Nephron (organoid): ENCODE measurements at regions not wholly inside any gene's neighbourhood (a gene's known extent, or its start where the extent isn't known, plus 50 kb on each side); places are given as distances from the start of the nearest gene placed in this dataset.

Experiments used
- H3K27ac Mint-ChIP-seq, 3 experiments: 2 replicates each; pipeline ENCODE4 v1.8.0; 2020; ENCODE audit warnings: mixed read lengths in 3 of 3, mild to moderate bottlenecking in 2 of 3, moderate library complexity in 1 of 3
- H3K27me3 Mint-ChIP-seq: 2 replicates; pipeline ENCODE4 v1.8.0; 2021; ENCODE audit warnings: low read depth, mild to moderate bottlenecking, moderate library complexity, mixed read lengths
- H3K36me3 Mint-ChIP-seq: 2 replicates; pipeline ENCODE4 v1.8.0; 2020; ENCODE audit warnings: low read depth, mixed read lengths
- H3K4me1 Mint-ChIP-seq: 2 replicates; pipeline ENCODE4 v1.8.0; 2020; ENCODE audit warnings: mixed read lengths
- H3K4me3 Mint-ChIP-seq, 3 experiments: 2 replicates each; pipeline ENCODE4 v1.8.0; 2020; ENCODE audit warnings: mild to moderate bottlenecking in 3 of 3, mixed read lengths in 3 of 3, moderate library complexity in 2 of 3
- H3K9me3 Mint-ChIP-seq: 2 replicates; pipeline ENCODE4 v1.8.0; 2020; ENCODE audit warnings: mixed read lengths
- CTCF ChIP-seq, 3 experiments: fragments of 200-600 bp; sonication (generic); IDR thresholded peaks; one replicate each; pipeline ENCODE4 v1.5.0; 2021; ENCODE audit warnings: antibody characterized with exemption in 3 of 3; ENCODE audit not compliant: unreplicated experiment in 3 of 3

- no peaks in the 10 kb centered on the region for H3K36me3 Mint-ChIP-seq
- H3K27ac Mint-ChIP-seq, result no peak overlapping the region
- no peak for TF ChIP-seq CTCF (IDR thresholded peaks at IDR 0.05; ENCODE audit: unreplicated experiment in 3 of 3)
- no peaks in the 10 kb centered on the region for H3K4me1 Mint-ChIP-seq
- H3K4me3 Mint-ChIP-seq, result no peak overlapping the region
- H3K9me3 Mint-ChIP-seq, result no peaks in the 10 kb centered on the region
- peaks cover 13% of the 10 kb centered on the region for H3K27me3 Mint-ChIP-seq
Measured at GRCh38 chr5:2906302-2907090, 155.0 kb upstream of the IRX2 start.

- Mint-ChIP-seq H3K4me1 (no peaks in the 10 kb centered on the region), H3K27me3 (peaks cover 14% of the 10 kb centered on the region), H3K4me3 (no peak overlapping the region), H3K36me3 (no peaks in the 10 kb centered on the region), H3K27ac (no peak overlapping the region), H3K9me3 (no peaks in the 10 kb centered on the region)
- no peak for TF ChIP-seq CTCF (IDR thresholded peaks at IDR 0.05; ENCODE audit: unreplicated experiment in 3 of 3)
Measured at GRCh38 chr5:2905741-2906140, 154.3 kb upstream of the IRX2 start.

DNA sequence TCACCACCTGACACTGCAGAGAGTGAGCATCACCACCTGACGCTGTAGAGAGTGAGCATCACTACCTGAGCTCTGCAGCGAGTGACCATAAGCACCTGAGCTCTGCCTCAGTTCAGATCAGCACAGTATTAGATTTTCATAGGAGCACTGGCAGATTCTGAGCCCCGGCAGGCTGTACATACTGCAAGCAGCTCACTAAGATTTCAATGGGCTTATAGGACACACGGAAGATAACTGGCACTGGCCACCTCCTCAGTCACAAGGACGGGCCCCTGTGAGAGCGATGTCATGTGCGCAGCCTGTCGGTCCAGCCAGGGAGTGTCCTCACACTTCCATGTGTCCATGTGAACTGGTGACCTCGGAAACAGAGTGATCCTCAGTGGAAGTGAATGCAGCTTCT, 153.5 kb upstream of the IRX2 start:
- no peaks in the 10 kb centered on the region for H3K9me3 Mint-ChIP-seq
- H3K4me3 Mint-ChIP-seq, result no peak overlapping the region
- H3K27ac Mint-ChIP-seq, result no peak overlapping the region
- peaks cover 14% of the 10 kb centered on the region for H3K27me3 Mint-ChIP-seq
- H3K36me3 Mint-ChIP-seq, result no peaks in the 10 kb centered on the region
- no peaks in the 10 kb centered on the region for H3K4me1 Mint-ChIP-seq
- TF ChIP-seq CTCF (IDR thresholded peaks at IDR 0.05; ENCODE audit: unreplicated experiment in 3 of 3), result no peak

DNA sequence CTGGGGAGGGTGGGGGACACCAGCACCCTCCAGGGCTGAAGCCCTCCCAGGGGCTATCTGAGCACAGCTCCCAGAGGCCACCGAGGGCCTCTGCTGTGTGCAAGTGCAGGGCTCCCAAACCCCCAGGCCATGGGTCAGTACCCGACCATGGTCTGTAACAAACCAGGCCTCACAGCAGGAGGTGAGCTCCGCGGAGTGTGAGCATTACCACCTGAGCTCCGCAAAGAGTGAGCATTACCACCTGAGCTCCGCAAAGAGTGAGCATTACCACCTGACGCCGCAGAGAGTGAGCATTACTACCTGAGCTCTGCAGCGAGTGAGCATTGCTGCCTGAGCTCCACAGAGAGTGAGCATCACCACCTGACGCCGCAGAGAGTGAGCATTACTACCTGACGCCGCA, 152.9 kb upstream of the IRX2 start:
- TF ChIP-seq CTCF (IDR thresholded peaks at IDR 0.05; ENCODE audit: unreplicated experiment in 3 of 3), result no peak
- H3K4me3 Mint-ChIP-seq, result no peak overlapping the region
- peaks cover 14% of the 10 kb centered on the region for H3K27me3 Mint-ChIP-seq
- H3K4me1 Mint-ChIP-seq, result no peaks in the 10 kb centered on the region
- no peaks in the 10 kb centered on the region for H3K36me3 Mint-ChIP-seq
- H3K27ac Mint-ChIP-seq, result no peak overlapping the region
- no peaks in the 10 kb centered on the region for H3K9me3 Mint-ChIP-seq

- no peaks in the 10 kb centered on the region for H3K9me3 Mint-ChIP-seq
- no peaks in the 10 kb centered on the region for H3K4me1 Mint-ChIP-seq
- no peak overlapping the region for H3K4me3 Mint-ChIP-seq
- H3K27me3 Mint-ChIP-seq, result peaks cover 14% of the 10 kb centered on the region
- no peak for TF ChIP-seq CTCF (IDR thresholded peaks at IDR 0.05; ENCODE audit: unreplicated experiment in 3 of 3)
- H3K36me3 Mint-ChIP-seq, result no peaks in the 10 kb centered on the region
- H3K27ac Mint-ChIP-seq, result no peak overlapping the region
Measured at GRCh38 chr5:2903451-2904395, 152.2 kb upstream of the IRX2 start.
